Astrocyte of the spinal cord (primary cell): ENCODE measurements at regions not wholly inside any gene's neighbourhood (a gene's known extent, or its start where the extent isn't known, plus 50 kb on each side); places are given as distances from the start of the nearest gene placed in this dataset.
"Not testable (repeated sequence)": the region's sequence is repeated elsewhere in the genome, so short reads cannot be mapped to it uniquely, and the experiment has no call there.

Experiments used
- DNase-seq: peaks from one replicate; pipeline ENCODE4 v3.0.0; 2011; ENCODE audit warnings: low read depth, low spot score
- H3K4me3 ChIP-seq: 2 replicates; pipeline ENCODE4 v1.5.1; 2011; ENCODE audit warnings: low read depth, mild to moderate bottlenecking, low read length, moderate library complexity
- CTCF ChIP-seq: IDR thresholded peaks from 2 replicates; pipeline ENCODE4 v1.5.1; 2012; ENCODE audit warnings: low read depth, mild to moderate bottlenecking, low read length, inconsistent platforms
- in situ Hi-C: cut with HindIII; loops from 2 replicates; pipeline ENCODE4 v1.10.0; 2017; ENCODE audit warnings: low sequenced_read_pairs

- DNase-seq, result no peak
- H3K4me3 ChIP-seq, result no peak overlapping the region
- in situ Hi-C loops, result no loop called here
- no peak for TF ChIP-seq CTCF
Measured at GRCh38 chr14:25389948-25390347, 340.0 kb upstream of the STXBP6 start.

DNA sequence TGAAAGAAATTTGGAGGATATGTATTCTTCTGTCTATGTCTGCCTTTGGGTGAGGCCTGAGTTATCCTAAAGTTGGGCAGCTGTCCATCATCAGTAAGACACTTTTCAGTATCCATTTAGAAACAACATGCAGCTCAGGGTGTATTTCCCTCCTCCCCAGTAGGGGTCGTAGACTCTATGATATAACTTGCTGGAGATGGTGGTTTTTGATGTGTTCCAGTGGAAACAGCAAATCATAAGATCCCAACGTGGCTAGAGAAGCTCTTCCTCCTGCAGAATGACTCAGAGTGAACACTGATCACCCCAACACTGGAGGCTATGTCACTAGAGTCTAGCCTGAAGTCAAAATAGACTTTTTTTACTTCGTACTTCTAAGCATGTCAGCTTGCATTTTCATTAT lies 331.6 kb upstream of the STXBP6 start:
- DNase-seq, result no peak
- no peak overlapping the region for H3K4me3 ChIP-seq
- TF ChIP-seq CTCF, result peak; percentile 19
- in situ Hi-C loops, result no loop called here

DNA sequence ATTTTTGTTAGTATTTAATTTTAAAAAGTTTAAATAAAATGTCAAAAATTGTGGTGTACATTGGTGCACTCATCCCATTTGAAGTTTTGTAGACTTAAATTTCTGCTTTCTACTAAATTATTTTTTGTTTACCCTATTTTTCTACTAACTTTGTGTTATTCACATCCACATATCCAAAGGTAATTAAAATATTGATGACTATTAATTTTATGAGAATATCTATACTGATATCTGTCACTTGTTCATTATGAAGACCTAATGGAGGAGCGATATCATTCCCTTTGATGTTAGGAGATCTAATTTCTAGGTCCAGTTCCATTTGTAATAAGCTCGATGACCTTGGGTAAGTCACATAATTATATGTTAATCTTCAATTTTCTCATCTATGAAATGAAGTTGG lies 325.7 kb upstream of the STXBP6 start:
- in situ Hi-C loops, result no loop called here

GRCh38 chr14:25371068-25371467 lies 321.1 kb upstream of the STXBP6 start:
- TF ChIP-seq CTCF, result no peak
- H3K4me3 ChIP-seq, result no peak overlapping the region
- no peak for DNase-seq
- in situ Hi-C loops, result no loop called here

More for the DNA sequence above, 325.7 kb upstream of the STXBP6 start:
- no peak for DNase-seq
- no peak overlapping the region for H3K4me3 ChIP-seq
- TF ChIP-seq CTCF, result no peak

DNA sequence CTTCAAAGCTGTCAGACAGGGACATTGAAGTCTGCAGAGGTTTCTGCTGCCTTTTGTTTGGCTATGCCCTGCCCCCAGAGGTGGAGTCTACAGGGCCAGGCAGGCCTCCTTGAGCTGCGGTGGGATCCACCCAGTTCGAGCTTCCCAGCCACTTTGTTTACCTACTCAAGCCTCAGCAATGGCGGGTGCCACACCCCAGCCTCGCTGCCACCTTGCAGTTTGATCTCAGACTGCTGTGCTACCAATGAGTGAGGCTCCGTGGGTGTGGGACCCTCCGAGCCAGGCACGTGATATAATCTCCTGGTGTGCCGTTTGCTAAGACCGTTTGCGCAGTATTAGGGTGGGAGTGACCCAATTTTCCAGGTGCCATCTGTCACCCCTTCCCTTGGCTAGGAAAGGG lies 320.1 kb upstream of the STXBP6 start:
- not testable (repeated sequence) for DNase-seq

DNA sequence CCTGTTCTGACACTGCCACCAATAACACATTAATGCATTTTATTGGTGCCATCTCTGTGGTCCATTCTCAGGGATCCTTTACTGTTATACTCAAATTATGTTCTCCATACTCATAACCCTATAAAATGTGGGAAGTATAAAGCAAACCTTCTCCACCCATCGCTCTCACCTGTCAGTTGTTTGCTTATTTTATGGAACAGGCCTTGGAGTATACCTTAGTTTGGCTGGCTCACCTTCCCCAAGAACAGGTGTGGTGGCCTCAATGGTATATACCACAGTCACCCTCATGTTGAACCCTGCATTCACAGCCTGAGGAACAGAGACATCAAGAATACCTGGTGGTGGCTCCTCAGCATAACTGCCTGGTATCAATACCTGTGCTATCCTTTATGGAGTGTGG lies 308.4 kb upstream of the STXBP6 start:
- DNase-seq, result no peak
- H3K4me3 ChIP-seq, result no peak overlapping the region
- no peak for TF ChIP-seq CTCF
- in situ Hi-C loops, result no loop called here

More for the DNA sequence above, 320.1 kb upstream of the STXBP6 start:
- in situ Hi-C loops, H3K4me3 ChIP-seq: not testable (repeated sequence)

DNA sequence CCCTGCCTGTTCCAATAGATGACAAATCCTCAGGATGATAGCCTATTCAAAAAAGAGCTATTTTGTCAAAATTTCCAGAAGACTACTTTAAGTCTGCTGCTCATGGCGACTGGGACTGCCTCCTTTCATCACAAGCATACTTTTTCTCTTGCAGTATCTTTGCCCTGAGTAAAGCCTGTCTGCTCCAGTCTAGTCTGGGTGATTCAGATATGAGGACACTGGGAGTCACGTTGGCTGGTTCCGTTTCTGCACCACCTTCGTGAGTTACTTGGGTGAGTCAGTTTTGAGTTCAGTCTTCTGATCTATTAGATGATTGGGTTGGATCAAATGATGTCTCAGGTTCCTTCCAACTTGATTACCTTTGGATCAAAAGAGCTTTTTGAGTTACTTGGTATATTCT lies 301.3 kb upstream of the STXBP6 start:
- no peak overlapping the region for H3K4me3 ChIP-seq
- in situ Hi-C loops, result no loop called here
- DNase-seq, result no peak
- no peak for TF ChIP-seq CTCF
